Fibroblast of villous mesenchyme (primary cell): ENCODE measurements at regions not wholly inside any gene's neighbourhood (a gene's known extent, or its start where the extent isn't known, plus 50 kb on each side); places are given as distances from the start of the nearest gene placed in this dataset.
A peak's percentile ranks its signal among the peaks of the same experiment; 100 is the strongest.

Source experiments
- DNase-seq: peaks from one replicate; pipeline ENCODE4 v3.0.0-alpha.2; 2010; ENCODE audit warnings: low read depth
- H3K4me3 ChIP-seq: 2 replicates; pipeline ENCODE4 v1.5.1; 2011; ENCODE audit warnings: low read depth, mild to moderate bottlenecking, low read length
- CTCF ChIP-seq: IDR thresholded peaks from 2 replicates; pipeline ENCODE4 v1.5.1; 2012; ENCODE audit warnings: low read depth, mild to moderate bottlenecking, low read length; ENCODE audit not compliant: insufficient read depth

GRCh38 chr2:47301731-47302130, 67.4 kb upstream of the EPCAM start:
- TF ChIP-seq CTCF: no peak
- no peak overlapping the region for H3K4me3 ChIP-seq
- no peak for DNase-seq

- H3K4me3 ChIP-seq: no peak overlapping the region
- DNase-seq: no peak
- TF ChIP-seq CTCF: no peak
These were observed 67.9 kb upstream of the EPCAM start for GRCh38 chr2:47301277-47301618.

GRCh38 chr2:47300609-47301276, 68.4 kb upstream of the EPCAM start:
- H3K4me3 ChIP-seq: no peak overlapping the region
- DNase-seq: no peak
- TF ChIP-seq CTCF: no peak

- TF ChIP-seq CTCF: no peak
- peak; percentile 78 for DNase-seq
- no peak overlapping the region for H3K4me3 ChIP-seq
These were observed 69.0 kb upstream of the EPCAM start for GRCh38 chr2:47300081-47300480.

GRCh38 chr2:47299555-47299954, 69.6 kb upstream of the EPCAM start:
- peak; percentile 97 for DNase-seq
- H3K4me3 ChIP-seq: no peak overlapping the region
- TF ChIP-seq CTCF: peak; percentile 3

GRCh38 chr2:47298771-47299170, 70.3 kb upstream of the EPCAM start:
- DNase-seq: no peak
- no peak overlapping the region for H3K4me3 ChIP-seq
- TF ChIP-seq CTCF: no peak

- no peak overlapping the region for H3K4me3 ChIP-seq
- peak; percentile 36 for DNase-seq
- no peak for TF ChIP-seq CTCF
These were observed 71.2 kb upstream of the EPCAM start for GRCh38 chr2:47297767-47298425.
